GM12878 (cell line): ENCODE measurements at regions not wholly inside any gene's neighbourhood (a gene's known extent, or its start where the extent isn't known, plus 50 kb on each side); places are given as distances from the start of the nearest gene placed in this dataset.

Experiments
- ATAC-seq: fragments of 200-7000 bp; cut with Tn5 transposase; 3 replicates; pipeline ENCODE4 v1.9.1; 2020; ENCODE audit warnings: mild to moderate bottlenecking, moderate library complexity
- BruUV-seq: library from RNA; stranded (reverse); fragments of 400-500 nt; replicated peaks from 2 replicates; lab custom pipeline; 2021; lab: Mats Ljungman, UMichigan
- CTCF ChIA-PET: fragments of 300-600 bp; sonication (Branson Sonifier 250); formaldehyde crosslinking; extraction: SDS; loops from one replicate; lab custom pipeline; 2021; ENCODE audit warnings: inconsistent platforms; lab: Yijun Ruan, JAX
- POLR2A ChIA-PET: fragments of 350-600 bp; formaldehyde crosslinking; extraction: SDS; loops from one replicate; lab custom pipeline; 2021; ENCODE audit warnings: inconsistent platforms; lab: Charles Lee
- RAD21 ChIA-PET: fragments of 300-600 bp; sonication (Branson Sonifier 250); formaldehyde crosslinking; loops from one replicate; lab custom pipeline; 2023; ENCODE audit warnings: antibody characterized with exemption; ENCODE audit not compliant: unreplicated experiment; lab: Charles Lee
- SMC1A ChIA-PET: fragments of 300-600 bp; sonication (Branson Sonifier 250); formaldehyde crosslinking; loops from one replicate; lab custom pipeline; 2023; ENCODE audit not compliant: unreplicated experiment, uncharacterized antibody; lab: Charles Lee
- DNase-seq: peaks from one replicate; pipeline ENCODE4 v3.0.0-alpha.2; 2011; ENCODE audit warnings: low read depth, low spot score
- FAIRE-seq: peaks from 3 replicates; lab custom pipeline; 2011; peaks lifted over from hg19 to GRCh38; lab: Jason Lieb, UNC
- H2AFZ ChIP-seq: 2 replicates; pipeline ENCODE4 v1.6.0; 2011; ENCODE audit warnings: low read depth, low read length, control low read depth; ENCODE audit not compliant: control insufficient read depth
- H3K27ac ChIP-seq: 2 replicates; pipeline ENCODE4 v1.5.1; 2011; ENCODE audit warnings: control low read depth; ENCODE audit not compliant: control insufficient read depth, insufficient read depth
- H3K27me3 ChIP-seq, 2 experiments: replicated peaks in 1 of 2; 2 replicates each; pipeline versions ENCODE4 v1.6.0 to v1.6.1; 2011; ENCODE audit warnings: low read length in 1 of 2; ENCODE audit not compliant: control insufficient read depth in 2 of 2, insufficient read depth in 2 of 2
- H3K36me3 ChIP-seq, 2 experiments: 2 replicates each; pipeline ENCODE4 v1.5.1; 2011; ENCODE audit warnings: low read length in 1 of 2; ENCODE audit not compliant: control insufficient read depth in 2 of 2, insufficient read depth in 2 of 2
- H3K4me1 ChIP-seq: 2 replicates; pipeline ENCODE4 v1.6.1; 2011; ENCODE audit warnings: mild to moderate bottlenecking, low read length, moderate library complexity, mixed read lengths; ENCODE audit not compliant: control insufficient read depth, insufficient read depth
- H3K4me2 ChIP-seq: 2 replicates; pipeline ENCODE4 v1.6.0; 2011; ENCODE audit warnings: control low read depth; ENCODE audit not compliant: control insufficient read depth, insufficient read depth
- H3K4me3 ChIP-seq: fragments of 200-600 bp; sonication (generic); 2 replicates; pipeline ENCODE4 v1.5.1; 2016
- H3K79me2 ChIP-seq: 2 replicates; pipeline ENCODE4 v1.6.0; 2011; ENCODE audit warnings: low read length; ENCODE audit not compliant: control insufficient read depth, insufficient read depth
- H3K9ac ChIP-seq: 2 replicates; pipeline ENCODE4 v1.8.0; 2011; ENCODE audit warnings: low read length, control low read depth, mixed read lengths; ENCODE audit not compliant: control insufficient read depth, insufficient read depth
- H3K9me3 ChIP-seq: replicated peaks from 3 replicates; pipeline ENCODE4 v1.5.1; 2011; ENCODE audit warnings: mild to moderate bottlenecking, low read length; ENCODE audit not compliant: control insufficient read depth, insufficient read depth
- H4K20me1 ChIP-seq: 2 replicates; pipeline ENCODE4 v1.6.0; 2011; ENCODE audit not compliant: control insufficient read depth, insufficient read depth
- ASH2L ChIP-seq: fragments of 300-600, 200-600 bp; sonication (generic); IDR thresholded peaks from 2 replicates; pipeline ENCODE4 v1.6.1; 2017; ENCODE audit warnings: low read depth, mild to moderate bottlenecking, borderline replicate concordance
- ATF7 ChIP-seq: fragments of 450-650 bp; IDR thresholded peaks from 2 replicates; pipeline ENCODE4 v1.6.1; 2016; ENCODE audit warnings: low read depth, mild to moderate bottlenecking
- BACH1 ChIP-seq: fragments of 450-650 bp; IDR thresholded peaks from 2 replicates; pipeline ENCODE4 v1.6.1; 2017; ENCODE audit warnings: mild to moderate bottlenecking, borderline replicate concordance
- BRCA1 ChIP-seq: IDR thresholded peaks from 2 replicates; pipeline ENCODE4 v1.6.1; 2011; ENCODE audit warnings: low read depth, low read length, improper control_type of control experiment
- EED ChIP-seq: sonication (generic); IDR thresholded peaks from 2 replicates; pipeline ENCODE4 v1.6.1; 2016; ENCODE audit warnings: antibody characterized with exemption, low read depth
- EP300 ChIP-seq, 2 experiments: fragments of 150-350 bp in 1 of 2; IDR thresholded peaks; 2 replicates each; pipeline ENCODE4 v1.6.1; 2011 to 2012; ENCODE audit warnings: low read depth in 2 of 2, low read length in 2 of 2, borderline replicate concordance in 1 of 2, improper control_type of control experiment in 1 of 2, inconsistent platforms in 1 of 2; ENCODE audit not compliant: control insufficient read depth in 1 of 2
- EZH2 ChIP-seq: IDR thresholded peaks from 2 replicates; pipeline ENCODE4 v1.6.1; 2012; ENCODE audit warnings: low read depth, mild to moderate bottlenecking, control low read depth, inconsistent platforms, low read length, borderline replicate concordance; ENCODE audit not compliant: control insufficient read depth
- KDM1A ChIP-seq: fragments of 200-600 bp; sonication (generic); IDR thresholded peaks from 2 replicates; pipeline ENCODE4 v1.6.1; 2016; ENCODE audit warnings: borderline replicate concordance
- NFYB ChIP-seq: IDR thresholded peaks from 2 replicates; pipeline ENCODE4 v1.6.1; 2011; ENCODE audit warnings: low read depth, mild to moderate bottlenecking, low read length, improper control_type of control experiment, moderate library complexity; ENCODE audit not compliant: insufficient read depth
- PAX8 ChIP-seq: fragments of 450-650 bp; IDR thresholded peaks from 2 replicates; pipeline ENCODE4 v1.6.1; 2017; ENCODE audit warnings: mild to moderate bottlenecking, moderate library complexity
- POLR2AphosphoS2 ChIP-seq: IDR thresholded peaks from 2 replicates; pipeline ENCODE4 v1.6.1; 2011; ENCODE audit warnings: low read depth, mild to moderate bottlenecking, low read length, improper control_type of control experiment, moderate library complexity
- SMC3 ChIP-seq: IDR thresholded peaks from 2 replicates; pipeline ENCODE4 v1.6.1; 2011; ENCODE audit warnings: low read length, improper control_type of control experiment, borderline replicate concordance
- SP1 ChIP-seq: IDR thresholded peaks from one replicate; pipeline ENCODE4 v1.6.1; 2011; ENCODE audit warnings: low read depth, low read length
- TCF7 ChIP-seq: IDR thresholded peaks from 2 replicates; pipeline ENCODE4 v1.6.1; 2014; ENCODE audit warnings: antibody characterized with exemption, borderline replicate concordance
- WRNIP1 ChIP-seq: IDR thresholded peaks from 2 replicates; pipeline ENCODE4 v1.6.1; 2011; ENCODE audit warnings: low read depth, low read length, improper control_type of control experiment, borderline replicate concordance
- WGBS: methylation state at CpG from one replicate; pipeline ENCODE4 v1.1.6; 2016; ENCODE audit warnings: low lambda C conversion rate; ENCODE audit not compliant: insufficient replicate concordance, insufficient coverage; ENCODE audit errors: missing lambda C conversion rate; 5-methylcytosine and 5-hydroxymethylcytosine counted together
- in situ Hi-C: fragments of 300-500 bp; cut with MboI; formaldehyde crosslinking; loops from 9 replicates; pipeline ENCODE4 v1.14.3; 2018; ENCODE audit warnings: mixed read lengths
- intact Hi-C: fragments of 100-400 bp; cut with micrococcal nuclease; formaldehyde crosslinking; loops from one replicate; pipeline ENCODE4 v1.14.2; 2022; ENCODE audit not compliant: unreplicated experiment
- TF ChIP-seq, protein P1 (sequence below): IDR thresholded peaks from 2 replicates; pipeline ENCODE4 v1.6.1; 2012; ENCODE audit warnings: low read depth, low read length, improper control_type of control experiment
- TF ChIP-seq, protein P2 (sequence below): IDR thresholded peaks from 2 replicates; pipeline ENCODE4 v1.6.1; 2011; ENCODE audit warnings: borderline replicate concordance, low read depth, mild to moderate bottlenecking, moderate library complexity, mixed read lengths, low read length; ENCODE audit not compliant: insufficient read depth; ENCODE audit errors: extremely low read length

DNA sequence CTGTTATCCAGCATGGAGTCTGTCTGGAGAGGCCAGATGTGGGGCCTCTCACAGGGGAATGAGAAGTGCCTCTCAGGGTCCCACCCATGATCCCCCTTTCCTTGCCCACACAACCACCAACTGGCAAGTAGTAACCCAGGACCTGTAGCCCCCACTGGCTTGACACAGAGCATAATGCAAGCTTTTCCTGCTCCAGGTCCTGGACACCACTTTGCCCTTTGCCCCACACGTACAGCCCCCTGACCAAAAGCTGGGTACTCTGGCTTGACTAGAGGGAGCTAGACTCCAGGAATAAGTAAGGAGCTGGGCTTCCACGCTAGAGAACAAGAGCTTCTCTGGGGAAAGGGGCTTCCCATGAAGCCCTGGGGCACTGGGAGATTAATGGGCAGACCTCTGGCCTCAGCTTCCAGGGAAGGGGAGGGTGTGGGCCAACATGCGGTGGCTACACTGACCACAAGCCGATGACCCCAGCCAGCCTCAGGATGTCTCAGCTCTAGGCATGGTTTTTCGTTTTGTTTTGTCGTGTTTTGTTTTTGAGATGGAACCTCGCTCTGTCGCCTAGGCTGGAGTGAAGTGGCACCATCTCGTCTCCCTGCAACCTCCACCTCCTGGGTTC, 109.5 kb downstream of the C9orf50 start:
- ChIA-PET SMC1A (interaction anchor here (1.3 kb wide), 1 partner anchor 10 kb away, joined by 3 read pairs; no protein-coding TSS in a partner anchor), POLR2A (no interaction called here), RAD21 (no interaction called here), CTCF (no interaction called here)
- no TSS peak for BruUV-seq
- Histone ChIP-seq H3K36me3 (no peaks in the 10 kb centered on the region), H3K9me3 (peaks cover 10% of the 10 kb centered on the region; the same call in 2 of the 3 replicates), H3K79me2 (no peaks in the 10 kb centered on the region), H4K20me1 (no peaks in the 10 kb centered on the region), H3K4me3 (no peak overlapping the region), H3K4me2 (no peak overlapping the region), H3K9ac (no peak overlapping the region), H3K27ac (no peak overlapping the region), H2AFZ (no peak overlapping the region), H3K27me3 (no peaks in the 10 kb centered on the region), H3K4me1 (no peaks in the 10 kb centered on the region)
- DNase-seq, result no peak
- ATAC-seq, result no peak
- in situ Hi-C loops, result no loop called here
- FAIRE-seq, result no peak
- WGBS, result 36% methylated on average over 9 of the region's 9 CpGs
- intact Hi-C loops, result no loop called here
- TF ChIP-seq ATF7, result no peak
- no peak for TF ChIP-seq POLR2AphosphoS2
- TF ChIP-seq EP300 (IDR thresholded peaks at IDR 0.05; ENCODE audit: borderline replicate concordance in 1 of 2, control insufficient read depth in 1 of 2, low read depth in 2 of 2, low read length in 2 of 2), result no peak
- TF ChIP-seq, protein P1, sequence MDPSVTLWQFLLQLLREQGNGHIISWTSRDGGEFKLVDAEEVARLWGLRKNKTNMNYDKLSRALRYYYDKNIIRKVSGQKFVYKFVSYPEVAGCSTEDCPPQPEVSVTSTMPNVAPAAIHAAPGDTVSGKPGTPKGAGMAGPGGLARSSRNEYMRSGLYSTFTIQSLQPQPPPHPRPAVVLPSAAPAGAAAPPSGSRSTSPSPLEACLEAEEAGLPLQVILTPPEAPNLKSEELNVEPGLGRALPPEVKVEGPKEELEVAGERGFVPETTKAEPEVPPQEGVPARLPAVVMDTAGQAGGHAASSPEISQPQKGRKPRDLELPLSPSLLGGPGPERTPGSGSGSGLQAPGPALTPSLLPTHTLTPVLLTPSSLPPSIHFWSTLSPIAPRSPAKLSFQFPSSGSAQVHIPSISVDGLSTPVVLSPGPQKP, result no peak
- no peak for TF ChIP-seq SMC3

DNA sequence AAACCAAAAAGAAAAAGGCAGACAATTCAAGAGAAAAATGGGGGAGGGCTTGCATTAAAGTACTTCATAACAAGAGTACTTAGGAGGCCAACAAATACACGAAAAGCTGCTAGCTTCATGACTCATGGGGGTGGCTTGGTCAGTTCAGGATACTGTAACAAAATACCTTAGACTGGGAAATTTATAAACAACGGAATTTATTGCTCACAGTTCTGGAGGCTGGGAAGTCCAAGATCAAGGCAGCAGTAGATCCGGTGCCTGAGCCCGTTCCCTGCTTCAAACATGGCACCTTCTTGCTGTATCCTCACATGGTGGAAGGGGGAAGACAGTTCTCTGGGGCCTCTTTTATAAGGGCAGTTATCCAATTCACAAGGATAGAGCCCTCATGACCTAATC, 111.4 kb downstream of the C9orf50 start:
- in situ Hi-C loops, result no loop called here
- no TSS peak for BruUV-seq
- no peaks in the 10 kb centered on the region for H3K36me3 ChIP-seq
- ATAC-seq, result no peak
- ChIA-PET RAD21 (no interaction called here), CTCF (no interaction called here), SMC1A (no interaction called here), POLR2A (no interaction called here)
- H3K4me3 ChIP-seq, result no peak overlapping the region
- H3K4me1 ChIP-seq, result no peaks in the 10 kb centered on the region
- no peak overlapping the region for H2AFZ ChIP-seq
- FAIRE-seq, result no peak
- H3K9ac ChIP-seq, result no peak overlapping the region
- H3K9me3 ChIP-seq, result peaks cover 4% of the 10 kb centered on the region; the same call in 2 of the 3 replicates
- no peak overlapping the region for H3K27ac ChIP-seq
- H3K27me3 ChIP-seq, result no peaks in the 10 kb centered on the region
- no peak overlapping the region for H3K4me2 ChIP-seq
- intact Hi-C loops, result no loop called here
- WGBS, result 11% methylated on average over 4 of the region's 4 CpGs
- no peaks in the 10 kb centered on the region for H4K20me1 ChIP-seq
- H3K79me2 ChIP-seq, result no peaks in the 10 kb centered on the region
- DNase-seq, result no peak
- TF ChIP-seq BACH1, result no peak
- no peak for TF ChIP-seq KDM1A
- TF ChIP-seq EP300 (IDR thresholded peaks at IDR 0.05; ENCODE audit: borderline replicate concordance in 1 of 2, control insufficient read depth in 1 of 2, low read depth in 2 of 2, low read length in 2 of 2), result no peak
- no peak for TF ChIP-seq WRNIP1
- no peak for TF ChIP-seq ASH2L
- TF ChIP-seq PAX8, result no peak
- TF ChIP-seq TCF7, result no peak
- TF ChIP-seq BRCA1, result no peak
- TF ChIP-seq, protein P2, sequence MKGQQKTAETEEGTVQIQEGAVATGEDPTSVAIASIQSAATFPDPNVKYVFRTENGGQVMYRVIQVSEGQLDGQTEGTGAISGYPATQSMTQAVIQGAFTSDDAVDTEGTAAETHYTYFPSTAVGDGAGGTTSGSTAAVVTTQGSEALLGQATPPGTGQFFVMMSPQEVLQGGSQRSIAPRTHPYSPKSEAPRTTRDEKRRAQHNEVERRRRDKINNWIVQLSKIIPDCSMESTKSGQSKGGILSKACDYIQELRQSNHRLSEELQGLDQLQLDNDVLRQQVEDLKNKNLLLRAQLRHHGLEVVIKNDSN, result no peak
- TF ChIP-seq EZH2, result no peak
- no peak for TF ChIP-seq SP1
- no peak for TF ChIP-seq EED
- TF ChIP-seq NFYB, result no peak
